T-helper 17 cell (primary cell): ENCODE measurements at regions not wholly inside any gene's neighbourhood (a gene's known extent, or its start where the extent isn't known, plus 50 kb on each side); places are given as distances from the start of the nearest gene placed in this dataset.

Source experiments
- ATAC-seq: fragments of 150-1000 bp; cut with Tn5 transposase; 2 replicates; pipeline ENCODE4 v1.10.0; 2021; ENCODE audit warnings: mild to moderate bottlenecking, moderate library complexity
- DNase-seq, 3 donors: peaks; one replicate each; pipeline versions ENCODE4 v3.0.0 to v3.0.0-alpha.2; 2020 to 2021
- H3K9me3 ChIP-seq: one replicate; pipeline ENCODE4 v1.7.0; 2013; ENCODE audit warnings: low read length, mild to moderate bottlenecking; ENCODE audit not compliant: control insufficient read depth, poor library complexity, severe bottlenecking
- H3K27ac Mint-ChIP-seq: one replicate; pipeline ENCODE4 v1.8.0; 2022; ENCODE audit warnings: mild to moderate bottlenecking, moderate library complexity, mixed read lengths
- H3K27me3 Mint-ChIP-seq: one replicate; pipeline ENCODE4 v1.8.0; 2022; ENCODE audit warnings: mixed read lengths
- H3K36me3 Mint-ChIP-seq: one replicate; pipeline ENCODE4 v1.8.0; 2022; ENCODE audit warnings: low read depth, mixed read lengths
- H3K4me1 Mint-ChIP-seq: one replicate; pipeline ENCODE4 v1.8.0; 2022; ENCODE audit warnings: mild to moderate bottlenecking, mixed read lengths
- H3K4me3 Mint-ChIP-seq: one replicate; pipeline ENCODE4 v1.8.0; 2022; ENCODE audit warnings: mild to moderate bottlenecking, moderate library complexity, mixed read lengths

DNA sequence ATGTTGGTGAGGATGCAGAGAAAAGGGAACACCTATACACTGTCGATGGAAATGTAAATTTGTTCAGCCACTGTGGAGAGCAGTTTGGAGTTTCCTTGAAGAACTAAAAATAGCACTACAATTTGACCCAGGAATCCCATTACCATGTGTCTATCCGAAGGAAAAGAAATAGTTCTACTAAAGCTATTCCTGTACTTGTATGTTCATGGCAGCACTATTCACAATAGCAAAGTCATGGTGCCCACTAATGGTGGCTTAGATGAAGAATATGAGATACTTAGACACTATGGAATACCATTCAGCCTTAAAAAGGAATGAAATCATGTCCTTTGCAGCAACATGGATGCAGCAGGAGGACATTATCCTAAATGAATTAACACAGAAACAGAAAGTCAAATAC is 50.2 kb upstream of the CAST start:
- H3K27me3 Mint-ChIP-seq = peaks cover 36% of the 10 kb centered on the region
- H3K4me3 Mint-ChIP-seq = no peak overlapping the region
- ATAC-seq = no peak
- no peak for DNase-seq
- H3K27ac Mint-ChIP-seq = no peak overlapping the region
- peaks cover 6% of the 10 kb centered on the region for H3K4me1 Mint-ChIP-seq
- H3K9me3 ChIP-seq = no peaks in the 10 kb centered on the region
- peaks cover 4% of the 10 kb centered on the region for H3K36me3 Mint-ChIP-seq
